ENCODE measurements at regions not wholly inside any gene's neighbourhood (a gene's known extent, or its start where the extent isn't known, plus 50 kb on each side); places are given as distances from the start of the nearest gene placed in this dataset.

DNA sequence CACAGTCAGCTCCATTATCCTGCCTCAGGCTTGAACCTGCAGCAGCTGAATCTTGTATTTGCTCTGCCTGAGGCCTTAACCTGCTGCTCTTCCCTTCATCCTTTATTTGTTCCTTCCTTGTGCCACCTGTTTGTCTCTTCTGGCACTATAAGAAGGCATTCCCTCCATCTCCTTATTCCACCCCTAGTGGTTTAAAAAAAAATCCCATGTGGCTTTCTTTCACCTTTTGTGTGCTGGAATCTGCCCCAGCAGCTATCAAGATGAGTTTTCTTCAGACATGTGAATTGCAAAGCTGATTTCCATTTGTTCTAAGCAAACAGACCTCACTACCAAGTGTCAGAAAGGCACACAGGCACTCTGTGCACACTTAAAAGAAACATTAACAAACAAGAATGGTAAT, 294.6 kb downstream of the TTLL7 start:
- Histone ChIP-seq H3K9me3 (replicated peaks; ENCODE audit: control insufficient read depth, low read depth, low read length) (no peaks in the 10 kb centered on the region), H3K36me3 (ENCODE audit: control insufficient read depth, insufficient read depth, low read length) (no peaks in the 10 kb centered on the region), H3K4me3 (ENCODE audit: low read length) (no peak overlapping the region), H3K27me3 (ENCODE audit: control insufficient read depth, insufficient read depth, low read length) (no peaks in the 10 kb centered on the region), H3K4me1 (ENCODE audit: control insufficient read depth, insufficient read depth, low read length) (no peaks in the 10 kb centered on the region), H3K27ac (ENCODE audit: low read length) (no peak overlapping the region)
- DNase-seq, result no peak

DNA sequence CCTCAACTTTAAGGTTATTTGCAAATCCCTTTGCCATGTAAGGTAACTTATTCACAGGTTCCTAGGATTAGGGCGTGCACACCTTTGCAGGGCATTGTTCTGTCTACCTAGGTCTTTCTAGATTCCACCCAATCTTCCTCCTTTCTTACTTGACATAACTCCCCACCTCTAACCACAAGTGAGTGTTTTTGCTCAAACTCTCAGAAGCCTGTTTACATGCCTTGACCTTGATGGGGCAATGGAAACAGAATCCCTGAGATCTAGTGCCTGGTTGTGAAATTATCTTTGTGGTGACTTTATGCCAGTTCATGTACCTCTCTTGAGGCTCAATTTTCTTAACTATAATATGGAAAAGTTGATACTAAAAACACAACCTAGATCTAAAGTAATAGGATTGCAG, 296.6 kb downstream of the TTLL7 start:
- no peak for DNase-seq
- Histone ChIP-seq H3K4me1 (ENCODE audit: control insufficient read depth, insufficient read depth, low read length) (no peaks in the 10 kb centered on the region), H3K9me3 (replicated peaks; ENCODE audit: control insufficient read depth, low read depth, low read length) (peaks cover 2% of the 10 kb centered on the region), H3K4me3 (ENCODE audit: low read length) (no peak overlapping the region), H3K27ac (ENCODE audit: low read length) (no peak overlapping the region), H3K27me3 (ENCODE audit: control insufficient read depth, insufficient read depth, low read length) (no peaks in the 10 kb centered on the region), H3K36me3 (ENCODE audit: control insufficient read depth, insufficient read depth, low read length) (no peaks in the 10 kb centered on the region)
- 100% methylated on average over 1 of the region's 1 CpG for WGBS (ENCODE audit: insufficient coverage)

DNA sequence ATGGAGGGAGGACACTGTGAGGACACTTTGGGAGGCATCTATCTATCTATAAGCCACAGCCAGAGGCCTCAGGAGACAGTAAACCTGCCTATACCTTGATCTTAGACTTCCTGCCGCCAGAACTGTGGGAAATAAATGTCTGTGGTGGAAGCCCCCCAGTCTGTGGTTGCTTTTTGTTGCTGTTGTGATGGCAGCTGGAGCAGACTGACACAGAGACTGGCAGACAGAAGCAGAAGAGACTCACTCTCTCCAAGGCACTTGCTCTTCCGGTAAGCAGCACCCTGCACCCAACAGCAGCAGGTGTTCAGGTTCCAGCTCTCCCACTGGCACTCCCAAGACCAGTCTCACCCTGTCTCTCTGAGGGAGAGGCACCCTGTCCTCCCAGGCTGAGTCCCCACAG, 297.6 kb downstream of the TTLL7 start:
- no peaks in the 10 kb centered on the region for H3K27me3 ChIP-seq (ENCODE audit: control insufficient read depth, insufficient read depth, low read length)
- H3K27ac ChIP-seq (ENCODE audit: low read length), result no peak overlapping the region
- no peaks in the 10 kb centered on the region for H3K36me3 ChIP-seq (ENCODE audit: control insufficient read depth, insufficient read depth, low read length)
- H3K4me1 ChIP-seq (ENCODE audit: control insufficient read depth, insufficient read depth, low read length), result no peaks in the 10 kb centered on the region
- peaks cover 2% of the 10 kb centered on the region for H3K9me3 ChIP-seq (replicated peaks; ENCODE audit: control insufficient read depth, low read depth, low read length)
- no peak for DNase-seq
- 100% methylated on average over 1 of the region's 2 CpGs for WGBS (ENCODE audit: insufficient coverage)
- H3K4me3 ChIP-seq (ENCODE audit: low read length), result no peak overlapping the region

DNA sequence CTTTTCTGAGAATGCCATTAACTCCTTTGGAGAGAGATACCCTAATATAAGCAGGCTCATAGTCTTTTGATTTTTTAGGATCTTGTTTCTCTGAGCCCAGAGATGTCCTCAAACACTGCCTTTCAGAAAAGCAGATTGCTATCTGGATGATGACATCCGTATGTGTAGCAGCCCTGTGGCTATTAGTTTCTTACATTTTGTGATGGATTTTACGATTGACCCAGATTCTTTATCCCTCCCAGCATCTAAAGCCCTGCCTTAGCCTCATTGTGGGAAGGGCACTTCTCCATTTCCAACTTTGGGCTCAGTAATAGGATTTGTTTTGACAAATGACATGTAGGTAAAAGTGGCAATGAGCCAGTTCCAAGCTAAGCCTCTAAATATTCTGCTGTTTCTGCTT, 300.3 kb downstream of the TTLL7 start:
- no peaks in the 10 kb centered on the region for H3K27me3 ChIP-seq (ENCODE audit: control insufficient read depth, insufficient read depth, low read length)
- no peak overlapping the region for H3K27ac ChIP-seq (ENCODE audit: low read length)
- no peaks in the 10 kb centered on the region for H3K36me3 ChIP-seq (ENCODE audit: control insufficient read depth, insufficient read depth, low read length)
- H3K9me3 ChIP-seq (replicated peaks; ENCODE audit: control insufficient read depth, low read depth, low read length), result peaks cover 2% of the 10 kb centered on the region
- WGBS (ENCODE audit: insufficient coverage), result no CpG with 5 or more reads among the region's 2 CpGs
- no peak overlapping the region for H3K4me3 ChIP-seq (ENCODE audit: low read length)
- no peak for DNase-seq
- H3K4me1 ChIP-seq (ENCODE audit: control insufficient read depth, insufficient read depth, low read length), result peaks cover 3% of the 10 kb centered on the region

DNA sequence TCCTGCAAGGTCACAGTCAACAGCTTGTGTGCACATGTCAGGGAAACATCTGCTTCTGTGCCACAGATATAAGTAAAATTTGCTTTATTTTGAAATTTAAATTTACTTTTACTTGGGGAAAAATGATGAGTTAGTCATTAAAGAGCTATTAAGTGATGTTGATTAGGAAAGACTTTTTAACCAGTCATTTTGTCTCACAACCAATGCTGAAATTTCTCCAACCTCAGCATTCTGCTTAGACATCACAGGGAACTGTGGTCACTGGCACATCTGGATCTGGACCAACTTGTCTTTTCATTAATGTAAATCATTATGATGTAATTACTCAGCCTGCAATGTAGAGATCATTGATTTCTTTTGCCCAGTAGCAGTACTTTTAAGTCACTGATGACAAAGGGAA, 301.0 kb downstream of the TTLL7 start:
- H3K27me3 ChIP-seq (ENCODE audit: control insufficient read depth, insufficient read depth, low read length), result no peaks in the 10 kb centered on the region
- no peak for DNase-seq
- H3K36me3 ChIP-seq (ENCODE audit: control insufficient read depth, insufficient read depth, low read length), result no peaks in the 10 kb centered on the region
- H3K4me1 ChIP-seq (ENCODE audit: control insufficient read depth, insufficient read depth, low read length), result peaks cover 5% of the 10 kb centered on the region
- H3K4me3 ChIP-seq (ENCODE audit: low read length), result no peak overlapping the region
- H3K9me3 ChIP-seq (replicated peaks; ENCODE audit: control insufficient read depth, low read depth, low read length), result peaks cover 2% of the 10 kb centered on the region
- H3K27ac ChIP-seq (ENCODE audit: low read length), result no peak overlapping the region

DNA sequence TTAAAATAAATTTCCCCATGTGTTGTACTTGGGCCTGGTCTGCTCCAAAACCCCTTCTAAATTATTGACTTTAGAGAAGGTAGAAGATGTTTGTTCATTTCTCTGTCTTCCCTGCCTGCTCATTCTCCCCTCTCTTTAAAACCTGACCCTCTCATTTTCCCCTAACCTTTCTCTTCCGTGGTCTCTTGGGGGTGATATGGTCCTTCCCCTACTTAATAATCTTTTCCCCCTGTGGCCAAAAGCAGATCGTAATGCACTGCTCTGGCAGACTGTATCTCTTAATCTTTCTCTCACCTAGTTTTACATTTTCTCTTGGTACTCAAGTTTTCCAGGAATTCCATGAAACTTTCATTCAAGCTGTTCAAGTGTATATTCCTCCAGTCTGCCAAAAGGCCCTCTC, 301.7 kb downstream of the TTLL7 start:
- H3K36me3 ChIP-seq (ENCODE audit: control insufficient read depth, insufficient read depth, low read length), result no peaks in the 10 kb centered on the region
- no peaks in the 10 kb centered on the region for H3K27me3 ChIP-seq (ENCODE audit: control insufficient read depth, insufficient read depth, low read length)
- peaks cover 2% of the 10 kb centered on the region for H3K9me3 ChIP-seq (replicated peaks; ENCODE audit: control insufficient read depth, low read depth, low read length)
- H3K27ac ChIP-seq (ENCODE audit: low read length), result no peak overlapping the region
- DNase-seq, result no peak
- no peak overlapping the region for H3K4me3 ChIP-seq (ENCODE audit: low read length)
- WGBS (ENCODE audit: insufficient coverage), result 29% methylated on average over 1 of the region's 2 CpGs
- H3K4me1 ChIP-seq (ENCODE audit: control insufficient read depth, insufficient read depth, low read length), result peaks cover 6% of the 10 kb centered on the region

DNA sequence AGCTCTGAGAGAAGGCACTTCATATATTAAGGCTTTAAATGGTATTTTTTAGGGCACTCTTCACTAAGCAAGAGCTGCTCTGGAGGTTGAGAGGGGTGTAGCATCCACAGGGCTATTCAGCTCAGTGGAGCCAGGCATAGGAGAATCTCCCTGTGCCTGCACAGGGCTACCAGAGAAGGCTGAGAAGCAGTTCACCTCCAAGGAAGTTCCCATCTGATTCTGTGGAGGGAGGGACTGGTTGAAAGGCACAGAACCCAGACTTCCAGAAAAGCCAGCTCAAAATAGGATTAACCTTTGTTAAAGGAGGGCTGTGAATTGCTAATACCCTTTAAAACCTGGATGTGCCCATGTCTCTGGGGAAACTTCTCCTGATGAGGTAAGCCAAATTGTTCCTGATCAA, 304.5 kb downstream of the TTLL7 start:
- H3K27ac ChIP-seq (ENCODE audit: low read length), result no peak overlapping the region
- no peak overlapping the region for H3K4me3 ChIP-seq (ENCODE audit: low read length)
- H3K4me1 ChIP-seq (ENCODE audit: control insufficient read depth, insufficient read depth, low read length), result peaks cover 6% of the 10 kb centered on the region
- DNase-seq, result no peak
- H3K27me3 ChIP-seq (ENCODE audit: control insufficient read depth, insufficient read depth, low read length), result no peaks in the 10 kb centered on the region
- H3K9me3 ChIP-seq (replicated peaks; ENCODE audit: control insufficient read depth, low read depth, low read length), result peaks cover 2% of the 10 kb centered on the region
- no peaks in the 10 kb centered on the region for H3K36me3 ChIP-seq (ENCODE audit: control insufficient read depth, insufficient read depth, low read length)

DNA sequence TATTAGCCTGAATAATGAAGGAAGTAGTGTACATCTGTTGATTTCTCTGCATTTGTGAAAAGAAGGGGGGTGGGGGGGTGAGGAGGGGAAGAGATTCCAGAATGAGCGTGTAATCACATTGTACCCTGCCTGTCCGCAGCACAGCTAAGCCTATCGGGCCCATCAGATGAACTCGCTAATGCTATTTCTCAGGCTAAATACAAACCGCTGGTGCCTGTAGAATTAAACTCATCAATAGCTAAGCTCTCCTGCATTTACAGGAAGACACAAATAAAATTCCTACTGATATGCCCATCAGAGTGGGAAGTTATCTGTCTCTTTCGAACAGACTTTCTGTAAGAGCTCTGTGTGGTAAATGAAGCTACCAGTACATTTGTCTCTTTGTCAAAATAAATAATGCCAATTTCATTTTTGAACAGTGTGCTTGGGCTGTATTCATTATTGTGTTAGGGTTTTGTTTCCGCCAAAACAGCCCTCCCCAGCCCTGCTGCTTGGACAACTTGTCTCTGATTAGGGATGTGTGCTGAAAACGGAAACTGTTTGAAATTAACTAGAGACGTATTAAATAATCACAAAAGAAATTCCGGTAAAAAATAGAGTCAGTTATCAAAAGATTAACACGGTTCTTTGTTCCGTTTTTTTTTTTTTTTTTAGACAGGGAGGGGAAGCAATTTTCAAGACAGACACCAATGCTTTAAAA, 305.4 kb downstream of the TTLL7 start:
- Histone ChIP-seq H3K36me3 (ENCODE audit: control insufficient read depth, insufficient read depth, low read length) (no peaks in the 10 kb centered on the region), H3K4me1 (ENCODE audit: control insufficient read depth, insufficient read depth, low read length) (peaks cover 6% of the 10 kb centered on the region), H3K27me3 (ENCODE audit: control insufficient read depth, insufficient read depth, low read length) (no peaks in the 10 kb centered on the region), H3K4me3 (ENCODE audit: low read length) (no peak overlapping the region), H3K9me3 (replicated peaks; ENCODE audit: control insufficient read depth, low read depth, low read length) (no peaks in the 10 kb centered on the region), H3K27ac (ENCODE audit: low read length) (no peak overlapping the region)
- DNase-seq, result peak; percentile 25
- WGBS (ENCODE audit: insufficient coverage), result 0% methylated on average over 3 of the region's 12 CpGs

DNA sequence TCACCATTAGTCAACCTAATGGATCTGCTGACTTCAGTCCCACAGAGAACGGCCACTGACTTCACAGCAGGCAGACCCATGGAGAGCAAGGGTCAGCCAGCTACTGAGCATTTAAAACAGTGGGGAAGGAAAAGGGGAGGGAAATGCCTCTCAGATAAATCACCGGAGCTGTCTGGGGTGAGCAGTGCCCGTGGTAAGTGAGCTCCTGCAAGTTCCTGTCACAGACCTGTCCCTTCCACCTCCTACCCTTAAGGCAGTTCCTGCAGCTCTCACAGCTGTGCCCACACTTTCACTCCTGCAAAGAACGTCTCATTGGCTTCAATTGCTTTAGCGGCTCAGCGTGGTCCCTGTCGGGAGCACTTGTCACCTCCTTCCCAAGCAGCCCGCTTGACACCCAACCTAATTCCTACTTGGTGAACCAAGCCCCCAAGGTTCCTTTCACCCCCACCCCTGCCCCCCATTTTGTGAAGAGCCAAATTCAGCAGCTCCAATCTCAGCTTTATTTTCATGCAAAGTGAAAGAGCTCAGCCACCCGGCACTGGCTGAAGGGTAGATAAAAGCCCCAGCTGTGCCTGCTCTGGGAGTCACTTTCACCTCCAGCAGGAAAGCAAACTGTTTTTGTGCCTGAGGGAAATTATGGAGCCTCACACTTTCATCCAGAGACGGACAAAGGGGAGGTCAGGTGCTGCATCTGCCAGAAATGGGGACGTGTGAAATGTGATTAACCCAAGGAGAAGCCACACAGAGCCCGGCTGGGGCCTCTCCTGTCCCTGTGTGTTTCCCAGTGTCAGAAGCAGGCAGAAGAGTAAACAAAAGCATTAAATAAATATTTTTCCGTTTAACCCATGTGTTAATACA, 306.2 kb downstream of the TTLL7 start:
- peak; percentile 20 for DNase-seq
- peak overlapping the region; percentile 3 for H3K4me3 ChIP-seq (ENCODE audit: low read length)
- no peaks in the 10 kb centered on the region for H3K9me3 ChIP-seq (replicated peaks; ENCODE audit: control insufficient read depth, low read depth, low read length)

DNA sequence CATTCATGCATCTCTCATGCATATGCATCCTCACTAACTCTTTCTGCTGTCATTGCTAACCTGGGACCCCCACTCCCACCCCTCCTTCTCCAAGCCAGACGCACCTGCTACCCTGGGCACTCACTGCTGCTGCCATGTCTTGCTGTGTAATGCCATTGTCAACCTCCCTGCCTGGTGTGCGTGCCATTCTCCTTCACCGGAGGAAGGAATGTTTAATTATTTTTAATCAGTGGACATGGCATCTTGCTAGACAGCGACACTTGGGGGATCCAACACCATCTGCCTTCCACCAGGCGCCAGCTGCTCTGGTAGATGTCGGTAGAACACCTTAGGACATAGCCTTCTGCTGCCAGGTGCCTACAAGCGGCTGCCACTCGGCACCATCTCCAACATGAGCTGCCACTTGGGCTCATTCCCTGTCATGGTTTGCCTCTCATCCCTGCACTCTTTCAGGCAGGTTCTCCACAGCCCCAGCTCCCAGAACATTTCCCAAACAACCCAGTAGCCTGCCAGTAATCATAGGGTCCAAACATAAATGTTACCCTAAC, 306.9 kb downstream of the TTLL7 start:
- 95% methylated on average over 6 of the region's 8 CpGs for WGBS (ENCODE audit: insufficient coverage)
- no peaks in the 10 kb centered on the region for H3K36me3 ChIP-seq (ENCODE audit: control insufficient read depth, insufficient read depth, low read length)
- H3K4me1 ChIP-seq (ENCODE audit: control insufficient read depth, insufficient read depth, low read length), result peaks cover 6% of the 10 kb centered on the region
- H3K9me3 ChIP-seq (replicated peaks; ENCODE audit: control insufficient read depth, low read depth, low read length), result no peaks in the 10 kb centered on the region
- no peaks in the 10 kb centered on the region for H3K27me3 ChIP-seq (ENCODE audit: control insufficient read depth, insufficient read depth, low read length)
- DNase-seq, result no peak
- no peak overlapping the region for H3K27ac ChIP-seq (ENCODE audit: low read length)
- no peak overlapping the region for H3K4me3 ChIP-seq (ENCODE audit: low read length)

More for the DNA sequence above, 306.2 kb downstream of the TTLL7 start:
- 14% methylated on average over 6 of the region's 13 CpGs for WGBS (ENCODE audit: insufficient coverage)
- no peaks in the 10 kb centered on the region for H3K36me3 ChIP-seq (ENCODE audit: control insufficient read depth, insufficient read depth, low read length)
- no peaks in the 10 kb centered on the region for H3K27me3 ChIP-seq (ENCODE audit: control insufficient read depth, insufficient read depth, low read length)
- H3K4me1 ChIP-seq (ENCODE audit: control insufficient read depth, insufficient read depth, low read length), result peaks cover 6% of the 10 kb centered on the region
- no peak overlapping the region for H3K27ac ChIP-seq (ENCODE audit: low read length)

Measured in muscle of leg (tissue), 3 donors.